Calu3 (cell line): ENCODE measurements at regions not wholly inside any gene's neighbourhood (a gene's known extent, or its start where the extent isn't known, plus 50 kb on each side); places are given as distances from the start of the nearest gene placed in this dataset.

ENCODE experiments used
- BruUV-seq: library from RNA; stranded (reverse); fragments of 400-500 nt; replicated peaks from 2 replicates; lab custom pipeline; 2021; lab: Mats Ljungman, UMichigan
- CTCF ChIA-PET: fragments of 300-600 bp; sonication (Branson Sonifier 250); formaldehyde crosslinking; loops from one replicate; lab custom pipeline; 2022; ENCODE audit warnings: antibody characterized with exemption; lab: Charles Lee
- DNase-seq: peaks from one replicate; pipeline ENCODE4 v3.0.0; 2022
- H3K27ac Mint-ChIP-seq: one replicate; pipeline ENCODE4 v1.8.0; 2022; ENCODE audit warnings: mixed read lengths; ENCODE audit not compliant: unreplicated experiment
- H3K27me3 Mint-ChIP-seq: one replicate; pipeline ENCODE4 v1.8.0; 2022; ENCODE audit warnings: mixed read lengths; ENCODE audit not compliant: unreplicated experiment
- H3K36me3 Mint-ChIP-seq: one replicate; pipeline ENCODE4 v1.8.0; 2022; ENCODE audit warnings: mild to moderate bottlenecking, moderate library complexity, mixed read lengths; ENCODE audit not compliant: insufficient read depth, unreplicated experiment
- H3K4me1 Mint-ChIP-seq: one replicate; pipeline ENCODE4 v1.8.0; 2022; ENCODE audit warnings: mild to moderate bottlenecking, low read depth, mixed read lengths; ENCODE audit not compliant: unreplicated experiment
- H3K4me3 Mint-ChIP-seq: one replicate; pipeline ENCODE4 v1.8.0; 2022; ENCODE audit warnings: mild to moderate bottlenecking, low read depth, moderate library complexity, mixed read lengths; ENCODE audit not compliant: unreplicated experiment
- H3K9me3 Mint-ChIP-seq: one replicate; pipeline ENCODE4 v1.8.0; 2022; ENCODE audit warnings: low read depth, mixed read lengths; ENCODE audit not compliant: unreplicated experiment
- intact Hi-C: fragments of 100-400 bp; cut with micrococcal nuclease; formaldehyde crosslinking; loops from one replicate; pipeline ENCODE4 v1.10.0; 2022; ENCODE audit not compliant: unreplicated experiment
- TF ChIP-seq, protein P1 (sequence below): fragments of 200-600 bp; IDR thresholded peaks from one replicate; pipeline ENCODE4 v1.8.0; 2022; ENCODE audit warnings: antibody characterized with exemption; ENCODE audit not compliant: unreplicated experiment

DNA sequence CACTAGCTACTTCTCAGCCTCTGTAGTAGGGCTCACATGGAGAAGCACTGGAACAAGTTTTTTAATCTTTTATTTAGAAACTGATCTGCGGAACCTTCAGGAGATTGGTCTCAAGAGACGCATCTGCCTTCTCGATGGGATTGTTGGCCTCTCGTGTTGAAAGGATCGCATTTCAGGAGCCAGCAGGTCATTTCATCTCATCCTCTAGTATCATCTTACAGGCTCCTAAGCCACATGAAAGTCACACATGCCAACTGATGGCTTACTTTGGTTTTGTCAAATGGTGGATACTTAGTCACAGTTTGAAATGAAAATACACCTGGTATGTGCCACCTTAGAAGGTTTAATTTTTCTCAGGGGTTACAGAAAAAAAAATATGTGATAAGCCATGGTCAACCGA, 1703.6 kb downstream of the EFNB2 start:
- no peaks in the 10 kb centered on the region for H3K9me3 Mint-ChIP-seq
- intact Hi-C loops, result no loop called here
- DNase-seq, result no peak
- TF ChIP-seq, protein P1, sequence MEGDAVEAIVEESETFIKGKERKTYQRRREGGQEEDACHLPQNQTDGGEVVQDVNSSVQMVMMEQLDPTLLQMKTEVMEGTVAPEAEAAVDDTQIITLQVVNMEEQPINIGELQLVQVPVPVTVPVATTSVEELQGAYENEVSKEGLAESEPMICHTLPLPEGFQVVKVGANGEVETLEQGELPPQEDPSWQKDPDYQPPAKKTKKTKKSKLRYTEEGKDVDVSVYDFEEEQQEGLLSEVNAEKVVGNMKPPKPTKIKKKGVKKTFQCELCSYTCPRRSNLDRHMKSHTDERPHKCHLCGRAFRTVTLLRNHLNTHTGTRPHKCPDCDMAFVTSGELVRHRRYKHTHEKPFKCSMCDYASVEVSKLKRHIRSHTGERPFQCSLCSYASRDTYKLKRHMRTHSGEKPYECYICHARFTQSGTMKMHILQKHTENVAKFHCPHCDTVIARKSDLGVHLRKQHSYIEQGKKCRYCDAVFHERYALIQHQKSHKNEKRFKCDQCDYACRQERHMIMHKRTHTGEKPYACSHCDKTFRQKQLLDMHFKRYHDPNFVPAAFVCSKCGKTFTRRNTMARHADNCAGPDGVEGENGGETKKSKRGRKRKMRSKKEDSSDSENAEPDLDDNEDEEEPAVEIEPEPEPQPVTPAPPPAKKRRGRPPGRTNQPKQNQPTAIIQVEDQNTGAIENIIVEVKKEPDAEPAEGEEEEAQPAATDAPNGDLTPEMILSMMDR, result no peak
- no peaks in the 10 kb centered on the region for H3K36me3 Mint-ChIP-seq
- no TSS peak for BruUV-seq
- CTCF ChIA-PET, result no interaction called here
- no peaks in the 10 kb centered on the region for H3K4me1 Mint-ChIP-seq
- H3K4me3 Mint-ChIP-seq, result no peak overlapping the region
- H3K27ac Mint-ChIP-seq, result no peak overlapping the region
- H3K27me3 Mint-ChIP-seq, result no peaks in the 10 kb centered on the region

DNA sequence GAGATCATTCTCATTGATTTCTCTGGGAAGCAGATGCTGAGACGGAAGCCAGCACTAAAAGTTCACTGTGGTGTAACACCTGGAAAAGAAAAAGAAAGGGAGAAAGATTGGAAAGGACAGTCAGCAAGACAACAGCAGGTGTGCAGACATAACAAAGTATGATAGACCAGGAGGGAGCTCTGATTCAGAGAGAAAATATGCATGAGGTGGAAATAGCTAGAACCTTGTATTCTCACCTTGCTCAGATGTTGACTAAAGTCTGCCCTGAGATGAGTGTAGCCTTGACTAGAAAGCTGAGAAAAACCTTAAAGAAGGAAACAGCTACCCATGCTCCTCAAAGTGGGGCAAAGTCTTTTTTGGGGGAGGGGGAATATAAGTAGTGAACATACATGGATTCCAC, 1711.8 kb downstream of the EFNB2 start:
- Mint-ChIP-seq H3K27ac (no peak overlapping the region), H3K27me3 (no peaks in the 10 kb centered on the region), H3K4me3 (no peak overlapping the region), H3K4me1 (no peaks in the 10 kb centered on the region), H3K36me3 (no peaks in the 10 kb centered on the region), H3K9me3 (peaks cover 3% of the 10 kb centered on the region)
- no peak for DNase-seq
- CTCF ChIA-PET, result no interaction called here
- intact Hi-C loops, result no loop called here
- no TSS peak for BruUV-seq
- TF ChIP-seq, protein P1, result no peak

GRCh38 chr13:104823071-104823470, 1712.4 kb downstream of the EFNB2 start:
- BruUV-seq, result no TSS peak
- intact Hi-C loops, result no loop called here
- no peaks in the 10 kb centered on the region for H3K27me3 Mint-ChIP-seq
- H3K9me3 Mint-ChIP-seq, result peaks cover 3% of the 10 kb centered on the region
- TF ChIP-seq, protein P1, result no peak
- CTCF ChIA-PET, result no interaction called here
- H3K4me1 Mint-ChIP-seq, result no peaks in the 10 kb centered on the region
- H3K36me3 Mint-ChIP-seq, result no peaks in the 10 kb centered on the region
- DNase-seq, result no peak
- no peak overlapping the region for H3K4me3 Mint-ChIP-seq
- no peak overlapping the region for H3K27ac Mint-ChIP-seq

DNA sequence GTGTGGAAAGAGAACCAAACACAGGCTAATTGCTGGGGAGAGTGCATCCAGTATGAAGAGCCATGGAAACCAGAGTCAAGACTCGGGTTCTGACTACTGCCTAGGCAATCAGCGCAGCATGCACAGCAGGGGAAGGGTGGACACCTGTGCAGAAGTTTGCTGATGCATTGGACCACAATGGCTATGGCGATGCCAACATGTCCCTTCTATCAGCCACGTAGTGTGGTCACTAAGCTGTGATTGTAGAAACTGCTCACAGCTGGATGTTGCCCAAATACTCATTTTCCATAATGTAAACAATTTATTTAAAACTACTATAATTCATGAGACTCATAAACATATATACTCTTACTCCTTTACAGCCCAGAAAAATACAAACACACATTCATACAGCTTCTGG, 1718.2 kb downstream of the EFNB2 start:
- BruUV-seq, result no TSS peak
- TF ChIP-seq, protein P1, result no peak
- no peaks in the 10 kb centered on the region for H3K4me1 Mint-ChIP-seq
- no peaks in the 10 kb centered on the region for H3K27me3 Mint-ChIP-seq
- no peaks in the 10 kb centered on the region for H3K9me3 Mint-ChIP-seq
- no peak overlapping the region for H3K4me3 Mint-ChIP-seq
- CTCF ChIA-PET, result no interaction called here
- intact Hi-C loops, result no loop called here
- no peaks in the 10 kb centered on the region for H3K36me3 Mint-ChIP-seq
- no peak overlapping the region for H3K27ac Mint-ChIP-seq
- DNase-seq, result no peak

GRCh38 chr13:104816726-104817125, 1718.7 kb downstream of the EFNB2 start:
- H3K9me3 Mint-ChIP-seq, result no peaks in the 10 kb centered on the region
- no peak overlapping the region for H3K4me3 Mint-ChIP-seq
- CTCF ChIA-PET, result no interaction called here
- DNase-seq, result no peak
- no peak overlapping the region for H3K27ac Mint-ChIP-seq
- H3K27me3 Mint-ChIP-seq, result no peaks in the 10 kb centered on the region
- TF ChIP-seq, protein P1, result no peak
- intact Hi-C loops, result no loop called here
- no TSS peak for BruUV-seq
- no peaks in the 10 kb centered on the region for H3K36me3 Mint-ChIP-seq
- no peaks in the 10 kb centered on the region for H3K4me1 Mint-ChIP-seq
